ENCODE measurements at regions not wholly inside any gene's neighbourhood (a gene's known extent, or its start where the extent isn't known, plus 50 kb on each side); places are given as distances from the start of the nearest gene placed in this dataset.
"Not testable (repeated sequence)": the region's sequence is repeated elsewhere in the genome, so short reads cannot be mapped to it uniquely, and the experiment has no call there.

- no peak for DNase-seq
Measured at GRCh38 chr6:98343797-98344196, 490.6 kb upstream of the POU3F2 start.

GRCh38 chr6:98352348-98352747, 482.0 kb upstream of the POU3F2 start:
- no peak for DNase-seq

GRCh38 chr6:98358173-98358572, 476.2 kb upstream of the POU3F2 start:
- no peak for DNase-seq

GRCh38 chr6:98366371-98366770, 468.0 kb upstream of the POU3F2 start:
- no peak for DNase-seq

GRCh38 chr6:98380589-98380988, 453.8 kb upstream of the POU3F2 start:
- DNase-seq, result no peak

- no peak for DNase-seq
Measured at GRCh38 chr6:98382246-98382645, 452.1 kb upstream of the POU3F2 start.

DNA sequence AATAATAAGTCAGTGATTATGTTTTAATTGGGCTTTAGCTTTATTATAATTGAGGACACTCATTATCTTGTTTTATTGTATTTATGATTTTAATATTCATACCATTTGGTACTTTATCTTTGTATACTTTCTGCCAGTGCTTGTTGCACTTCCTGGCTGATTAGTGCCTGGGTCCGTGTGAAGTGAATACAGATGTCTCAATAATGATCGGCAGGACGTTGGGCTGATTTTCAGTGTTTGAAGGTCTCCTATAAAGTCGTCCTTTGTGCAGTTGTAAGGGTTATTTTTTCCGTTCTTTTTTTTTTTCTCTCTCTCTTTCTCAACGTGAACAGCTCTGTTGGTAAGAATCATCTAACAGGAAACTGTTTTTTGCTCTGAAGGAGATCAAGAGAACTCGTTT, 450.0 kb upstream of the POU3F2 start:
- DNase-seq, result no peak

DNA sequence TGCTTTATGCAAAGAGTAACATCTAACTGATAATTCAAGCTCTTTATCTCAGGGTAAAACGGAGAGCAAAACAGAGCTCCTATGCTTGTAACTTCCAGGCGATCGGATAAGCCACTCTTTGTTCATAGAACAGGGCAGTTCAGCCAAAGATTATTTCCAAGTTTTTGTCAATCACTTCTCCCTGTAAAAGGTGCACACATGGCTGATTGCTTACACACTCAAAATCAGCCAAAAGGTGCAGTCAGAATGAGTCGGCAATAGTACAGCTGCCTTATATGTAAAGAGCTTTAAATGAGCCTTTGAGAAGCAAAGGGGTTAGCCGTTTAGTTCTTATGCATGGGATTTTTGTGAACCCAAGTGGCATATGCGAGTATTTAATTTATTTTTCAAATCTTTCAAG, 449.6 kb upstream of the POU3F2 start:
- DNase-seq, result no peak

- DNase-seq, result no peak
Measured at GRCh38 chr6:98395610-98396166, 438.7 kb upstream of the POU3F2 start.

DNA sequence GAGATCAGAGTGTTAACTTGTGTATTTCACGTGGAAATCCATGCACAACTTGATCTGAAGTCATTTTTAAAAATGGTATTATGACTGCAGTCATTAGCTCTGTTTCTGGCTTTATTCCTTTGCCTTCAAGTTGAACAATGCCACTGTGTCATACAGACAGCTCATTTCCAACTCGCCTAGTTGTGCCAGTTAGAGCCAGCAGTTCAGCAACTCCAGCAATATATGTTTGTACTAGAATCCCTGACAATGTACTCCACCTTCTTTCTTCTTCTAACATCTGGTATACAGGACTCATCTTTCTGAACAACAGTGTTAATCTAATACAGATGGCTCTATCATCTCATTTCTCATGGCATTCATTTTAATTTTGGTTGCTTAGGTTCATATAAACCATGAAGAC, 418.3 kb upstream of the POU3F2 start:
- no peak for DNase-seq

- DNase-seq, result not testable (repeated sequence)
Measured at GRCh38 chr6:98416497-98417158, 417.7 kb upstream of the POU3F2 start.

DNA sequence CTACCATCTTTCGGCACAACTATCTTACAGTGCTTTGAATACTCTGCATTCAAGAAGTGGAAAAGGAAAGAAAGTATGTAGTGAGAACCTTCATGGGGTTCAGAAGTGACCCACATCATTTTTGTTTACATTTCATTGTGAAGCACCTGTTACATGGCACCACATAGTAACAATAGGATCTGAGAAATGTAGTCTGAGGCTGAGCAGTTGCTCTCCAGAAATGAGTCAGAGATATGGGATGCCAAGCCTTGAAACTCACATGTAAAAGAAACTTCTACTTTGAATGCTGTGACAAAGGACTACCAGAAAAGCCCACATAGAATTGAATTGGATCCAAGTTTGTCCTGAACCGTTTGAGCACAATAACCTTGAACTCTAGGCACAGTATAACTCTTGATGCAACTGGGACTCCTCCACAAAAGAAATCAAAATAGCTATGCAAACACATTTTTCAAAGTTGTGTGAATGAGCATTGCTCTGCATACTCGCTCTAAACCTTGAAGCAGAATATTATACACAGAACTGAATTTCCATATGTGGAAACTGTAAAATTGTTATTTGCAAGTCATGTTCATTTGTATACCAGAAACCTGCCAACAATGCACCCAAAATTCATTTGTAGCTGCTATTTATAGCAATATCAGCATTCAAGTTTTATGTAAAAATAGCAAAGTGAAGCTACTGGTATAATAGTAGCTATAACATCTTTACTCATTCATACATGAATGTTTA, 400.9 kb upstream of the POU3F2 start:
- DNase-seq, result no peak

DNA sequence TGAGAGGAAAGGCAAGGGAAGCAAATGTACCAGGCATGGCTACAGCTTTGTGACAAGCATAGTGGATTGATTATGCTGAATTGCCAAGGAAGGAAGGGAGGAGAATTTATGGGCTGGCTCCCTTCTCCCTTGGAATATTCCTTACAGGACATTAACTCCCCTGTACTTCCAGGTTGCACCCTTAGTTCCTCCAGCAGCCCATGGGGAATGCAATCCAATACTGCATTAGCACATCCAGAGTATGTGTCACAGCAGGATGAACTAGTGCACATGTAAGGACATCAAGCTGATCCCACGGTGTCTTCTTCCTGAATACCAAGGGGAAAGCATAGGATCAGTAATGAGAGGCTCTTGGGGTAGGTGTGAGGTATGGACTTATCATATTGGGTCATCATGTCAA, 390.7 kb upstream of the POU3F2 start:
- DNase-seq, result no peak

DNA sequence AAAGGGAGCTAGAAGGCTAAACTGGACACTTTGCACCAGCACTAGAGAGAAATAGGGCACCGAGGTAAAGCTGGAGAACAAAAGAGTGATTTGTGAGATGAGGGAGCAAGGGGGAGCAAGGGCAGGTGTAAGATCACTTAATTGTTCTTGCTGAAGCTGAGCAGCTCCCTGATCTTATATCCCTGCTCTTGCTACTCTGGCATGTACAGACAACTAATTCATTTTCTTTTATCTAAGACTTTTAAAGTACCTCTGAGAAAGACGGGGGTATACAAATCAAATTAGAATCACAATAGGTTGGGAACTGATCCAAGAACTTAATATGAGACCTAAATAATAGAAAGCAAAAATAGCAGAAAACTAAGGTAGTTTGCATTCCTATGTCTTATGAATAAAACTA, 381.7 kb upstream of the POU3F2 start:
- DNase-seq, result no peak

GRCh38 chr6:98454809-98455322, 379.5 kb upstream of the POU3F2 start:
- no peak for DNase-seq

GRCh38 chr6:98458708-98459107, 375.7 kb upstream of the POU3F2 start:
- DNase-seq, result no peak

GRCh38 chr6:98463038-98464000, 371.1 kb upstream of the POU3F2 start:
- DNase-seq, result no peak

- DNase-seq, result no peak
Measured at GRCh38 chr6:98467091-98467490, 367.3 kb upstream of the POU3F2 start.

DNA sequence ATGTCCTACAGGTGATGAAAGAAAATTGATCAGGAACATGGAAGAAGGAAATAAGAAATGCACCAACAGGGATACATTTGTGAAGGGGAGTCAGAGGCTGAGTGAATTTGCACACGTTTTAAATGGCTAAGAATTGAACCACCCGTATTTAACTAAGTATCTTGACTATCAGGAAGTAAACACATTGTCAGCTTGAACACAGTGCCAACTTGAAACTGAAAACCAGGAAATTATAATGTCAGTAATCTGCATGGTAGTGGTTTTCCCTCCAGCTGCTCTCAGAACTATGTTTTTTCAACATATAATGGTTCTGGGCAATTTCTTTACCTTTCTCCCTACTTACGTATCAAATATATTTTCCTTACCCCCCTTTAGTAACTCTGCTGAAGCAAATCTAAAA, 366.5 kb upstream of the POU3F2 start:
- no peak for DNase-seq

DNA sequence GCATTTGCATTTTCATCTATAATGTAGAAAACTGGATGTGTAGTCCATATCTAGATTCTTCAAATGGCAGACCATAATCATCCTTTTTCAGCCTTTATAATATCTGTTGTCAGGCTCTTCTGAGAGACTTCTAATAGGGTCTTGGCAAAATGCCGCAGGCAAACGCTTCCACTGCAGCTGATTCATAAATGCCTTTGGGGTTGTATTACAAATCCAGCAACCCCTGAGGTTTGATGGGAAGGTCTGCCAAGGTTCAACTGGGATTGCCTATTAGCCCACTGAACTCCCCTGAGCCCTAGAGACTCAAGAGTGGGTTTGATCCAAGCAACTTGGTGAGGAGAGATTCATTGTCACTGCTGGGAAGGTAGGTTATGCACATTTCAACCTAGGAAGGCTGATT, 365.2 kb upstream of the POU3F2 start:
- DNase-seq, result no peak

DNA sequence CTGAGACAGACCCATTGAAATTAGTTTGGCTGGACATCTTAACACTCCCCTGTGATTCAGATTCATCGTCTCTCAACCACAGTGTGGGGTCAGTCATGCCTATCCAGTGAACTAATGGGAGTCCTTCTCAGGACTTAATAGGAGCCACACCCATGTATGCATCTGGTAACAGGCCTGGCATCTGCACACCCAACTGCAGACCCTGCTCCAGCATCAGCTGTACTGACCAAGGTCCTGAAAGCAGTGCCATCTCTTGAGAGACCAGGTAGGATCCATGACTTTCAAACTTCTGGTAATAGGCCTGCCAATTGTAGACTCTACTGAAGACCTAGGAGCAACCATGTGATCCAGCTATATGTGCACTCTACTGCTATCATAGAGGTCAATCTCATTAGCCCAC, 363.6 kb upstream of the POU3F2 start:
- DNase-seq, result no peak

- DNase-seq, result no peak
Measured at GRCh38 chr6:98471444-98471843, 362.9 kb upstream of the POU3F2 start.

- DNase-seq, result no peak
Measured at GRCh38 chr6:98477231-98477630, 357.1 kb upstream of the POU3F2 start.
